ENCODE measurements at regions not wholly inside any gene's neighbourhood (a gene's known extent, or its start where the extent isn't known, plus 50 kb on each side); places are given as distances from the start of the nearest gene placed in this dataset.

DNA sequence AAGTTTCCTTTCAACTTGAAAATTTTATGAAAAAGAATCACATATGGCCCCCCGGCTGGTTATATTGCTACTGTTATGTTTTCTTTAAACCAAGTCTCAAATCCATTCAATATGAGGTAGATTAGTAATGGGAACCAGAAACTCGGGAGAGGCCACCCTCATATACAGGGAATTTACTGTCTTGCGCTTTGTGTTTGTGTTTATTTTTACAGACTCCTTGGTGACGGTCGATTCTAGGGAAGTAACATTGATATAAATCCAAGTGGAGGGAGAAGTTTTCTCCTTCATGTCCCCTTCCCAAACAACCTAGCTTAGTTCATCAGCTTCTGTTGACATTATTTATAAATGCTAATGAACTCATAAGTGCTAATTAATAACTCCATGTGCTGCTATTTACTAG is 163.5 kb upstream of the LMO4 start:
- DNase-seq (ENCODE audit: low read depth, low spot score) = no peak

DNA sequence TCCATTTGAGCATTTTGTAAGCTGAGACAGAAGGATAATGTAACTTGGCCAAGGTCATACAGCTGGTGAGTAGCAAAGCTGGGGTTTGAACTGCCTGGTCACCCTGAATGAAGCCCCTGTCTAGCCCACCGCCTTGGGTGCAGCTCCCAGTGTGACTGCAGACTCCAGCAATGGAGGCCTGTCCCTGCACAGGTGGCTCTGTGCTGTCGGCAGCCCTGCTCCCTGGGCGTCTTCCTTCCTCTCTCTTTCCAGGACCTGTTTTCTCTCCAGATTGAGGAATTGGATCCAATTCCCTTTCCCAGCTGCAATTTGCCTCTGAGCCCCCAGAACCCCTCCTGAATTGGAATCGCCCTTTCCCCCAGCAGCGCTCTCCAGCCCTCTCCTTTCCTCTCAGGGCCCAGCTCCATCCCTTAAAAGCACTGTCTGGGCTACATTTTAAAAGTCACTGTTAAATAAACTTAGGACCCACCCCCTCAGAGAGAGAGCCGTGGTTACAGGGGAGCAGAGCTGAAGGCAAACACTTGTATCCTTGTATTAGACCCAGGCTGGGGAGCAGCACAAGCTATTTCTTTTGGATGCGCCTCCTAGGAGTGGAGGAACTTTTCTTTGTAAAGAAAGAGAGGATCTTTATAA is 161.4 kb upstream of the LMO4 start:
- no peak for DNase-seq (ENCODE audit: low read depth, low spot score)

GRCh38 chr1:87167848-87168525 is 160.7 kb upstream of the LMO4 start:
- no peak for DNase-seq (ENCODE audit: low read depth, low spot score)

DNA sequence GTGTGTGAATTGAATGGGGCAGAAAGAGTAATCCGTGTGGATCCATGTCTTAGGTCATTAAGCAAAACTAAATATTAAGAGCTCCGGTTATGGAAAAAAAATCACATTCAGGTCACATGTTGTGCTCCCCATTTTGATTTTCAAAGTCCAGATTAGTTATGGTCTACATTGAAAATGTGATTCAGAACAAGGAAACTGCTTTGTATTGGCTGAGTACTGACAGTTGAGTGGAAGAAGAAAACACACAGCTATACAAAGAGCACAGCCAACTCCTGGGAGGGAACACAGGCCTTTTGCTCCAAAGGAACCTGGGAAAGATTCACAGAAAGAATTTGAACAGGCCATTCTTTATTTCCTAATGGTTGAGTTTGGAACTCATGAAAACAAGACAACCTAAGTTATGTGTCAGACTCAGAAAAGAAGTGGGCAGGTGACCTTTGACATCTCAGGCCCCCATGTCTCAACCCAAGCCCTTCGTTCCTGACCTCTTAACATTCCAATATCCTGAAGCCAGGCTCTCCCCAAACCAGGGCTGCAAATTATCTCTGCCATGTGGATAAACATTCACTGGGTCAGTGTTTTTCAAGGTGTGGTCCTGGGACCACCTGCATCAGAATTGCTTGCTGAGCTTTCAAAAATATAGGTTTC is 159.3 kb upstream of the LMO4 start:
- no peak for DNase-seq (ENCODE audit: low read depth, low spot score)

GRCh38 chr1:87170157-87170556 is 158.5 kb upstream of the LMO4 start:
- DNase-seq (ENCODE audit: low read depth, low spot score) = no peak

DNA sequence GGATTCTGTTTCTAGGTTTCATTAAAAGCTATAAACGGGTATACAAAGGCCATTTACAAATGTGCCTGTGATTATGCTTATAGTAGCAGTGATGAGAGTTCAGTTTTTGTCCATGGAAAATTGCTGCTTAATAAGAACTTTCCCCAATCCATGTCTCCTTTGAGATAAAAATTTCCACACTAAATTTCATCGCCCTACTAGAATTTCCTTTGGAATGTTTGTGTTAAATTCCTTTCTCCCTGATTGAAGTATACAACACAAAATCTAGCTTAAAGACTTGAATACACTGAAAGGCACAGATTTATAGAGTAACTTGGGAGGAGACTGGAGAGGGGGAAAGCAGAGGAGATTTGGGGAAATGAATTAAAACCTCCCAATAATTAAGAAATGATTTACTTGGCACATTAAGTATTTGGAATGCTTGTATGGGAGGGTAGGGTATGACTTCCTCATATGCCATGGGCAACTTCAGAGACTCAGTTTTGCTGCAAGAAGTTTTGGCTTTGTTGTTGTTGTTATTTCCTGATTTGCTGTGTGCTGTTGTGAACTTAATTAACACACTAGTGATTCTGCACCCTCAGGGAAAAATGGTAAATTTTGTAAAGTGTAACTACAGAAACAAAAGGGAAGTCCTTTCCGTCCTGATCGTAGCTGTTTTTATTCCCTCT is 157.6 kb upstream of the LMO4 start:
- no peak for DNase-seq (ENCODE audit: low read depth, low spot score)

GRCh38 chr1:87173231-87173630 is 155.4 kb upstream of the LMO4 start:
- DNase-seq (ENCODE audit: low read depth, low spot score) = no peak

DNA sequence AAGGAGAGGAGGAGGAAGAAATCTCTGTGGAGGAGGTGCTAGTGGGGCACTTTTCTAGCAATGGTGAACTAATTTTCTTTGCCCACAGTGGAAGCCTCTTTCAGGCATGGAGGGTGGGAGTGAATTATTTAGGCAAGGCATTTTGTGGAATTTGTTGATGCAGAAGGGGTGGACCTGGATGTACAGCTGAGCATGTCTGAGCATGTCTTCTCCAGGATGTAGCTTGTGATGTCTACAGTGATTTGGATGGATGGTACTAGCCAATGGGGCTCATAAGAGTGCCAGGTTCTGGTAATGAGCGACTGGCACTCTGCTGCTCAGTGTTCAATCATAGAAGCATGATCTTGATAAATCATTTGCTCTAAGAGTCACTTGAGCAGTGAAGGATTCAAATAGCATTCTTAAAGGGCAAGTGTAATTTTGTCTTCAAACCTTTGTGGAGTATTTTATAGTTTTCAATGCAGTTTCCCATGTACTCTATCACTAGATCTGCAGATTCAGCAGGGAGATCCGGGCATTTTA is 153.9 kb upstream of the LMO4 start:
- no peak for DNase-seq (ENCODE audit: low read depth, low spot score)

DNA sequence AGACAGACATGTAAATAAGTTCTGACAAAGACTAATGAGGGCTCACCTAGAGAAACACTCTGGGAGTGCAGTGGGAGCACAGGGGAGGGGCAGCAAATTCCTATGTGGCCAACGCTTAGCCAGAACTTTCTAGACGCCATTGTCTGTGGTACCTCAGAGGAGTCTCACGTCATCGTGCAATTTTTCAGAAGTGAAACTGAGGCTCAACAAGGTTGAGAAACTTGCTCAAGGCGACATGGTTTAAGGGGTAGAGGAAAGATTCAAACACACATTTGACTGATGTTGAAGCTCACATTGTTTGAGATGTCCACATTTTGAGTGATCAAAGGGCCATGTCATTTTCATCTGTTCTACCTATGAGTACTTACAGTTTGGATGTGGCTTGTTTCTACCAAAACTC is 152.6 kb upstream of the LMO4 start:
- DNase-seq (ENCODE audit: low read depth, low spot score) = no peak

DNA sequence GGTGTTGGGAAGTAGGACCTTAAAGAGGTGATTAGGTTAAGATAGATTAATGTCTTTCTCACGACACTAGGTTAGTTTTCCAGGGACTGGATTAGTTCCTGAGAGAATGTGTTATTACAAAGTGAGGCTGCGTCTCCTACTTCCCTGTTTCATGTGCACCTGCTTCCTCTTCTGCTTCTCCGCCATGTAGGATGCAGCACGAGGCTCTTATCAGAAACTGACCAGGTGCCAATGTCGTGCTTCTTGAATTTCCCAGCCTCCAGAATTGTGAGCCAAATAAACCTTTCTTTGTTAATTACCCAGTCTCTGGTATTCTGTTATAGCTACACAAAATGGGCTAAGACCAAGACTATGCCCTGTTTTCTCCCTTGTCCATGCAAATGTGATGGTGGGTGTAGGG is 152.2 kb upstream of the LMO4 start:
- DNase-seq (ENCODE audit: low read depth, low spot score) = no peak

DNA sequence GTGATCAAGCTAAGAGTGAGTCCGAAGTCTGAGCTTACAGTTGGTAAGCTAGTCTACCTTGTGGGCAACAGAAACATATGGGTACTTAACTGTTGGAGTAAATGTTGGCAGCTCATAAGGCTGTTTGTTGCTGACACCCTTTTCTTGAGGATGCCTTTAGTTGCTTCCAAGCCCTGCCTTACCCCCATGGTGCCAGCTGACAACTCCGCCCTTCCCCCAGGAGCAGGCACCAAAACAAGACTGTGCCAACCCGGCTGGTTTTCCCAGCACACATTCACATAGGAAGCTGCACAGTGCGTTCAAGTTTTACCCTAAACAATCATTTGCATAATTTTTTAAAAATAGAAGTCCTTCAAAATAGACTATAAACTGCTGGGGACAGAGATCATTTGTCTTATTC is 150.2 kb upstream of the LMO4 start:
- DNase-seq (ENCODE audit: low read depth, low spot score) = no peak

DNA sequence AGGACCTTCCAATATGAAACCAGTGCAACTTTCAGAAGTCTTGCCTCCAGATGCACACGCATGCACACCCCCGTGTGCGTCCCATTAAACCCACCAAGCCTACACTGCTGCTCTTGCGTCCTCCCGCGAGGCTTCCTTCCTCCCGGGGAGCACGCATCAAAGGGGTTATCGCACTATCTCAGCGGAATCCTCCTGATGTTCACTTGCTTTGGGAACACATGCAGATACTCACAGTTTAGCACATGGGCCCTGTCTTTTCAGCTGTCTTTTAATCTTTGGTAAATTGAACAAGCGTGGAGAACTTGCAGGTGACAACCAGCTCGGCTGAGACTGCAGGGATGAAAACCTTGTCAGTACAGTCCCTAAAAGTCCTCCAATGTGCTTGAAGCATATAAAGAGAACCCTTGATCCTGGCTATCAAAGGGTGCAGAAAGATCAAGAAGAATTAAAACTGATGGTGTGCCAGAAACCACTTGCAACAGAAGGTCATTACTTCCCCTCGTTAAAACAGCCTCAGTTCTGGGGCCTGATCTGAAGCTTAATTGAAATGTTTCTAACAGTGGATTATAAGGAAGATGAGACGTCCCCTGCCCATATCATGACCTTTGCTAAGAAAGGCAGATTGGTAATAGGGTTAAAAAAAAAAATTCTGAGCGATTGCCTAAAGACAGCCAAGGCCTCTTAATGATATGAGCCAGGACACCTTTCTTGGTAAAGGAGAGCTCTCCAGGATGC is 149.4 kb upstream of the LMO4 start:
- no peak for DNase-seq (ENCODE audit: low read depth, low spot score)

DNA sequence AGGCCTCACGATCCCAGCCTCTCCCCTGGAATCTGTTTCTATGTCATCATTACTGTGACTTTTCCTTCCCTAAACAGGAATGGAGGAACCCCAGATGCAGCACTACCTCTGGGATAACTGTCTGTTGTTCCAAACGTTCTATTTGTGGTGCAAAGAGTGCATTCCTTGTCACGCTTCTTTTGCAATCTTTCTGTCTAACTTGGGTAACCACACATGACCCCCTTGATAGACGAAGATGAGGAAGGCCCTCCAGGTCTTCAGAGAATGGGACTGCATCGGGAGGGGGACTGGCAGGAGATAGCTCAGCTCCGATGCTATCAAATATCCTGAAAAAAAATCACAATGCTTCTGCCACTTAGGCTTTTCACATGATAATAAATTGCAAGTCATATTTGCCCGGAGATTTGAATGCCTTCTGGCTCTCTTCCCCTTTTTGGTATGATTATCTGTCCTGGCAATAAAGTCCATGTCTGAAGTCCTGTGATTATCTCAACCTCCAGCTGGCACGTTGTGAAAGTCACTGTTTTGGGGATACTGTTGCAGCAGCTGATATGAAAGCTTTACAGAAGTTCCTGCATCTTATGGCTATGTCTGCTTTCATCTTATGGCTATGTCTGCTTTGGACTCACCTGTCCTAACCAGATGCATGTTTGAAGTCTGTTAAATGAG is 148.7 kb upstream of the LMO4 start:
- DNase-seq (ENCODE audit: low read depth, low spot score) = no peak

DNA sequence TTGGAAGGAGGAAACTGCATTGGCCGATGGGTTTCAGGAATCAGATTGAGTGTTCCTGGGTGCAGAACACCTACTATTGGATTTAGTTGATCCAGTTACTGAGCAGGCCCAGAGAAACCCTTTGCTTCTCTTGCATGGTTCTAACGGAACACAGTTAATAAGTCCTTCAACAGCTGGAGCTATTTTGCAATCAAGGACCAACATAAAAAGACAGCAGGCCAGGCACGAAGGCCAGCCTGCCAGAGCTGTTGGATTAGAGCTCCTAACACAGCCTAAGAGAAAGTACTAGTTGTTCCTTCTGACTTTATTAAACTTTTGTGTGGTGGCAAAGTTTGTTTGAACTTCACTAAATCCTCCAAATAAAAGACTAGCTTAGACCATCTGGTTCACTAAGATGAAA is 148.0 kb upstream of the LMO4 start:
- DNase-seq (ENCODE audit: low read depth, low spot score) = no peak

- DNase-seq (ENCODE audit: low read depth, low spot score) = no peak
Measured at GRCh38 chr1:87182611-87183010, 146.1 kb upstream of the LMO4 start.

GRCh38 chr1:87185077-87185476 is 143.6 kb upstream of the LMO4 start:
- no peak for DNase-seq (ENCODE audit: low read depth, low spot score)

DNA sequence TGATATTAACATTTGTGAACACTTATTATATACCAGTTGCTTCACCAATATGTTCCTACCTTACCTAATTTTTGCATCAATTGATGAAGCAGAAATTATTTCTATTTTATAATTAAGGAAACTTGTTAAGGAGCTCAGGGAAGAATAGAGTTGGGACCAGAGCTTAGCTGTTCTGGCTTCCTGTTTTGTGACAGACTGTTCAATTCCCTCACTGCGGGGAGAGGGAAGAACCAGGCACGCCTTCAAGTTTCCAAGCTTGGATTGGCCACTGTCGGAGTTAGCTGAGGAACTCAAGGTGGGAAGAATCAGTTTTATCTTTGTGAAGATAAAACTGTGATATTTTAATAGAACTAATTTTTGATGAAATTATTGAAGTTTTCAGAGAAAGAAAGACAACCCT is 142.3 kb upstream of the LMO4 start:
- DNase-seq (ENCODE audit: low read depth, low spot score) = no peak

- DNase-seq (ENCODE audit: low read depth, low spot score) = no peak
Measured at GRCh38 chr1:87188640-87189039, 140.0 kb upstream of the LMO4 start.

- no peak for DNase-seq (ENCODE audit: low read depth, low spot score)
Measured at GRCh38 chr1:87190402-87190801, 138.3 kb upstream of the LMO4 start.

GRCh38 chr1:87191646-87192045 is 137.0 kb upstream of the LMO4 start:
- no peak for DNase-seq (ENCODE audit: low read depth, low spot score)

GRCh38 chr1:87194271-87194774 is 134.4 kb upstream of the LMO4 start:
- no peak for DNase-seq (ENCODE audit: low read depth, low spot score)
